22Rv1 (cell line): ENCODE measurements at regions not wholly inside any gene's neighbourhood (a gene's known extent, or its start where the extent isn't known, plus 50 kb on each side); places are given as distances from the start of the nearest gene placed in this dataset.
A peak's percentile ranks its signal among the peaks of the same experiment; 100 is the strongest.

Source experiments
- H3K27ac ChIP-seq: fragments of 450-650 bp; 2 replicates; pipeline ENCODE4 v1.5.1; 2017
- ZFX ChIP-seq: fragments of 450-650 bp; IDR thresholded peaks from 2 replicates; pipeline ENCODE4 v1.6.1; 2017; ENCODE audit warnings: antibody characterized with exemption, borderline replicate concordance
- TF ChIP-seq, protein P1 (sequence below): fragments of 450-650 bp; IDR thresholded peaks from 2 replicates; pipeline ENCODE4 v1.5.1; 2017; ENCODE audit warnings: mild to moderate bottlenecking

DNA sequence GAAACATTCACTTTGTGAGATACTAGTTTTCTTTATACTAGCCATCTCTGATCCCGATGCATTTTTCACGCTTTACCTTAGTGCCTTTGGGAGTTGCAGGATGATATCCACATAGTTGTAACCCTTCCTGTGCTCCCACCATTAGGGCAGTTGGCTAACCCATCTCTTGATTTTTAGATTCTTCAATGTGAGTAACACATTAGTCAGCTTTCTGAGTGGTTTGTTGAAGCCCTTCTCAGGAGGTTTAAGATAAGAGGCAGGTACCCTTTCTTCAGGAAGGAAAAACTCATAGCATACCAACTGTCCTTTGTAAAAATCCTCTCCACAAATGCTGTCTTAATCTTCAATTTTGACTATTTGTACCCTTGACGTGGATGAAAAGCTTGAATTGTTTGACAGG, 392.3 kb downstream of the DMAC1 start:
- no peak overlapping the region for H3K27ac ChIP-seq

DNA sequence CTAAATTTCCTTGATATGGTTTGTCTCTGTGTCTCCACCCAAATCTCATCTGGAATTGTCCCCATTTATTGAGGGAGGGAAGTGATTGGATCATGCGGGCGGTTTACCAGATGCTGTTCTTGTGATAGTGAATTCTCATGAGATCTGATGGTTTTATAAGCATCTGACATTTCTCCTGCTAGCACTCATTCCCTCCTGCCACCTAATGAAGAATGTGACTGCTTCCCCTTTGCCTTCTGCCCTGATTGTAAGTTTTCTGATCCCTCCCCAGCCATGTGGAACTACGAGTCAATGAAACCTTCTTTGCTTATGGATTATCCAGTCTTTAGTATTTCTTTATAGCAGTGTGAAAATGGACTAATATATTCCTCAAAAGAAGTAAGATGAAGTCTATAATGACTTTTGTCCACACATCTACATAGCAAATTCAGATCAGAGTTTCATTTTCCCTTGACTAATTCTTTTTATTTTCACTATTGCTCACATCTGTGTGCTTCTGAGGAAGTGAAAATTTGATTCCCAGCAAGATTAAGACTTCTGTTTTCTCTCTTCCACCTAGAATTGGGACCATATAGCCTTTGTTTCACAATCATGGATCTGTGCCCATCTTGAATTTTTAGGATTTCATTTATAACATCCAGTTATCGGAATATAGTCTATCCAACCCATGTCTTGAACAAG, 393.5 kb downstream of the DMAC1 start:
- no peak overlapping the region for H3K27ac ChIP-seq
- TF ChIP-seq, protein P1, sequence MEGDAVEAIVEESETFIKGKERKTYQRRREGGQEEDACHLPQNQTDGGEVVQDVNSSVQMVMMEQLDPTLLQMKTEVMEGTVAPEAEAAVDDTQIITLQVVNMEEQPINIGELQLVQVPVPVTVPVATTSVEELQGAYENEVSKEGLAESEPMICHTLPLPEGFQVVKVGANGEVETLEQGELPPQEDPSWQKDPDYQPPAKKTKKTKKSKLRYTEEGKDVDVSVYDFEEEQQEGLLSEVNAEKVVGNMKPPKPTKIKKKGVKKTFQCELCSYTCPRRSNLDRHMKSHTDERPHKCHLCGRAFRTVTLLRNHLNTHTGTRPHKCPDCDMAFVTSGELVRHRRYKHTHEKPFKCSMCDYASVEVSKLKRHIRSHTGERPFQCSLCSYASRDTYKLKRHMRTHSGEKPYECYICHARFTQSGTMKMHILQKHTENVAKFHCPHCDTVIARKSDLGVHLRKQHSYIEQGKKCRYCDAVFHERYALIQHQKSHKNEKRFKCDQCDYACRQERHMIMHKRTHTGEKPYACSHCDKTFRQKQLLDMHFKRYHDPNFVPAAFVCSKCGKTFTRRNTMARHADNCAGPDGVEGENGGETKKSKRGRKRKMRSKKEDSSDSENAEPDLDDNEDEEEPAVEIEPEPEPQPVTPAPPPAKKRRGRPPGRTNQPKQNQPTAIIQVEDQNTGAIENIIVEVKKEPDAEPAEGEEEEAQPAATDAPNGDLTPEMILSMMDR, result no peak
- no peak for TF ChIP-seq ZFX

More for the DNA sequence above, 392.3 kb downstream of the DMAC1 start:
- TF ChIP-seq, protein P1, result no peak
- no peak for TF ChIP-seq ZFX

DNA sequence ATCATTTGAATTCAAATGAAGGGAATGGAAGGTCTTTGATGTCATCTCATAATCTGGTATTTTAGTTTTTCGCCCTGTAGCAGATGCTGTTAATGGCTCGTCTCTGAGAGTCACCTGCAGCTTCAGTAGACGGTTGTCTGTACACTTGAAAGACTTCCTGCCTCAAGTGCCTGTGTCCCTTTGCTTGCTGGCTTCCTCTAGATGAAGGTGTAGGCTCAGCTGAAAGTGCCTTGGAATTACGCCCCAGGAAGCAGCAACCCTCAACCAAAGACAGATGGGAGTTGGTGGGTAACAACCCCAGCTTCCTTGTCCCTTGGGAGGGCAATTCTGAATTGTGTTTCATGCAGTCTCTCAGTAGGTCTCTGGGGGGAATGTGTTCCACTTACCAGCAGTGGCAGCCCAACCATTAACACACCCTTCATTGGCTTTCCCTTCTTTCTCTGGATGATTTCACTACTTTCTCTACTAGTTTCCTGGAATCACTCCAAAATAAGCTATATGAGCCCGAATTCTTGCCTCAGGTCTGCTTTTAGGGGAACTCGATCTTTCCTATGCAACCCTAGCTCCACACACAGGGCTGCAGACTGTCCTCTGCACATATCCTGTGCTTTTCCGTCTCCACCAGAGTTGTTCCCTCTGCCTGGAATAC, 395.6 kb downstream of the DMAC1 start:
- TF ChIP-seq, protein P1, result no peak
- TF ChIP-seq ZFX, result no peak

DNA sequence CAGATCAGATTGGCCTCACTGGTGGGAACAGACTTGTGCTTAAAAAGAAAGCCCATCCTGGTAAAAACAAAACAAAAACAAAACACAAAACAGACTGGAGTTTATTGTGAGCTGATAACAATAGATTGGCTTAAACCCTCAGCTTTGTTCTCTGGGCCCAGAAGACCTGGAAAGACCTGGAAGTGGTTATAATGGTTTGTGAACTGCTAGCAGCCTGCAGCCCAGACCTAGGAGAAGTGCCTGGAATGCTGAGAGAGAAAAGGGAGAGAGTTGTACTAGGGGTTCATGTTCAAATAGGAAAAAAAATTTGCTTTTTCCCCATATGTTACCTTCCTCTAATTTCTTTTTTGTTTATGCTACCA, 396.6 kb downstream of the DMAC1 start:
- TF ChIP-seq, protein P1, result no peak
- no peak for TF ChIP-seq ZFX
- H3K27ac ChIP-seq, result no peak overlapping the region

More for the DNA sequence above, 395.6 kb downstream of the DMAC1 start:
- H3K27ac ChIP-seq, result no peak overlapping the region

DNA sequence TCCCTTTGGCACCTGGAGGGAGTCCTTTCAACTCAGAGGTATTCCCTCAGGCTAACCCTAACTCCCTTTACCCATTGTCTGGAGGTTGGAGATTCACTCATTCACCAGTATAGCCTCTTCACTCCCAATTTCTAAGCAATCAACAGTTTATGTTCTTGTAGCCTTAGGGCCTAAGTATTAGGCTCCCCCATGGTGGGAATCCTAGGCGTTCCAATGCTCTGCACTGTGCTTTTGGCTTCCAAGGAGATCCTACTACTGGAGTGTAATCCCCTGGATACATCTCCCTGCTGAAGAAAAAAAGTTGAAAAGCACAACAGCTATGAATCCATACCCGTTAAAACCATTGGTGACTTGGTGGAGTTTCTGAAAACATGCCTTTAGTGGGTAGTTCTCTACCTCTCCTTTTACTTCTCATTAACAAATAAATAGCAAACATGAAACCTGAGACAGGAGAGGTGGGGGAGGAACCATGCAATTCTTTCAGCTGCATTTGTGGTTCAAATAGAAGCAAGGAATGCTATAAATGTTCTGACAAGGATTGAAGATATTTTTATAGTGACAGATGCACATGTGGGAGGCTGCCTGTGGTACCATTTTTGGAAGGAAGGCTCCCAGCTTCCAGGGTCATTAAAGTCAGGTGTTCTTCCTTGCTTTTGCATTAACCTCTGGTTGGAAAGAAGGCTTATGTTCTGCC, 397.1 kb downstream of the DMAC1 start:
- TF ChIP-seq, protein P1, result 0 out of 2 replicates have a peak, but pooled peaks have one; percentile 12
- TF ChIP-seq ZFX, result no peak
- H3K27ac ChIP-seq, result no peak overlapping the region

DNA sequence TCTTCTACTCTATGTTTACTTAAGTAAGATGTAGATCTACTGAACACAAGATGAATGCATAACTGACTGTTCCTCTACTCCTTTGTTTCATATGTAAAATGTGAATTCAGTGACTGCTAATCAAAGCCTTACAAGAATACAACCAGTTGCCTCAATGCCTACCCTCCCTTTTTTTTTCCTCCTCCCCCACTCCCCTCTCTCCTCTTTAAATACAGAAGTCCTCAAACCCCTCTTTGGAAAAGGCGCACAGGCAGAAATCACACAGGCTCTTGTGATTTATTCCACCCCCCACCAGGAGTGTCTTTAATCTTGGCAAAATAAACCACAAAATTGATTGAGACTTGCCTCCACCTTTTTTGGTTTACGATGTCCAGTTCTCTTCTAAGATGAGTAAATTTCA, 398.5 kb downstream of the DMAC1 start:
- H3K27ac ChIP-seq, result no peak overlapping the region
- TF ChIP-seq ZFX, result no peak
- TF ChIP-seq, protein P1, result no peak
